ENCODE measurements at regions not wholly inside any gene's neighbourhood (a gene's known extent, or its start where the extent isn't known, plus 50 kb on each side); places are given as distances from the start of the nearest gene placed in this dataset.

DNA sequence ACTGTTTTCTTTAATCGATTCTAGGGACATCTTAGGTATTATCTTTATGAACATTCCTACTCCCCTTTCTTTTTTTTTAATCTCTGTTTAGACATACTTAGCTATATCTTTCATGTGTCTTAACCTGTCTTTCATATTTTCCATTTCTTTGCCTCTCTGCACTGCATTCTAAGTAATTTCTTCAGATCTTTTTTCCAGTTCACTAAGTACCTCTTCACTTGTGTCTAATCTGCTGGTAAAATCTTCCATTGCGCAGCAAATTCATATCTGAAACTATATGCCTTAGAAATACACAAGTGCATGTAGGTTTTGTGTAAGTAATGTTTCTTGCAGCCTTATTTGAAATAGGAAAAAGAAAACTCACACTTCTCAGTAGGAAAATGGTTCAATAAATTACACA, 165.4 kb upstream of the BTBD3 start:
- TF ChIP-seq CHD2 (IDR thresholded peaks at IDR 0.05; ENCODE audit: low read length), result no peak
- TF ChIP-seq BRCA1 (IDR thresholded peaks at IDR 0.05; ENCODE audit: low read depth, low read length), result no peak
- no peak for TF ChIP-seq SRF (IDR thresholded peaks at IDR 0.05; ENCODE audit: low read depth, low read length)
- TF ChIP-seq ATF2 (IDR thresholded peaks at IDR 0.05; ENCODE audit: low read length), result no peak
- no peak for TF ChIP-seq SP1 (IDR thresholded peaks at IDR 0.05; ENCODE audit: low read depth, low read length)
- no peak for TF ChIP-seq EP300 (IDR thresholded peaks at IDR 0.05; ENCODE audit: borderline replicate concordance in 1 of 2, low read depth in 2 of 2, low read length in 2 of 2)
- TF ChIP-seq KDM1A (IDR thresholded peaks at IDR 0.05; ENCODE audit: borderline replicate concordance, low read length), result no peak
- TF ChIP-seq CTCF (IDR thresholded peaks at IDR 0.05; ENCODE audit: control extremely low read depth in 1 of 3, insufficient read depth in 1 of 3, low read depth in 1 of 3, low read length in 3 of 3), result no peak
- no peak for TF ChIP-seq USF2 (IDR thresholded peaks at IDR 0.05; ENCODE audit: low read length)
- no peak for TF ChIP-seq MAFK (IDR thresholded peaks at IDR 0.05; ENCODE audit: low read depth, low read length)

Measured in H1 (cell line).